RKO (cell line): ENCODE measurements at regions not wholly inside any gene's neighbourhood (a gene's known extent, or its start where the extent isn't known, plus 50 kb on each side); places are given as distances from the start of the nearest gene placed in this dataset.
"Not testable (repeated sequence)": the region's sequence is repeated elsewhere in the genome, so short reads cannot be mapped to it uniquely, and the experiment has no call there.

Experiments used
- DNase-seq: peaks from one replicate; pipeline ENCODE4 v3.0.0-alpha.2; 2016; ENCODE audit warnings: low spot score

GRCh38 chr11:49316180-49316579, 107.8 kb upstream of the FOLH1 start:
- no peak for DNase-seq

DNA sequence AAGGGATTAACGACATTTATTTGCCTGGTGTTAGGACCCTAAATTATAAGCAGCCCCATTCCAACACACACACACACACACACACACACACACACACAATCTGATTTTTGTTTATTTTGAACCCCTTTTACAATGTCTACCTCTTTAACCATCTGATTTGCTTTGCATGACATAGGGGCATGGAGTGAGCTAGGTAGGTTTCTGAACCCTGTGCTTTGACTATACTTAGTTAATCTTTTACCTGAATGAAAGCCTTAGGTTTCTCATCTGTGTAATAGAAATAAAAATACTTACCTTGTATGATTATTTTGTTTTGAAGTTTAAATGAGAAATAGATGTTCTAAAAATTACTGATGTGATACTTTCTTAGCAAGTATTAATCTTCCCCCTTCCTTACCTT, 94.7 kb upstream of the FOLH1 start:
- DNase-seq = no peak

GRCh38 chr11:49302360-49302759, 94.0 kb upstream of the FOLH1 start:
- DNase-seq = no peak

GRCh38 chr11:49298017-49298416, 89.6 kb upstream of the FOLH1 start:
- not testable (repeated sequence) for DNase-seq

GRCh38 chr11:49283911-49284310, 75.5 kb upstream of the FOLH1 start:
- DNase-seq = not testable (repeated sequence)

DNA sequence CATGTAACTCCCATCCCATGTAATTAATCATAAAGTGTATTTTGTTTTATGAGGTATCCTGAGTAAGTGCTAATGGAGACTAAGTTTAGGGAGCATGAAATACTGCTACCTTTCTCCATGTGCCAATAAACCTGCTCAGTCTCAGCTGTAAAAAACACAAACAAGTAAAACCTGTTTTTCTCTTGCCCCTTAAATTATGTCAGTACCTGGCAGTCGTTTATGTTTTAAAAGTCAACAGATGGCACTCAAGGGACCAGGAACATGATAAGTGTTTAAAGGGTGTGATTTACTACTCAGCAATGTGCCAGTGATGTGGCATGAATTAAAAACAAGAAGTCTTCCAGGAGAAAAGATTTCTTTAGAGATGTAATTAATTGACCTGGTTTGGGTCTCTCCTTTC, 74.9 kb upstream of the FOLH1 start:
- DNase-seq = not testable (repeated sequence)

- not testable (repeated sequence) for DNase-seq
Observed at GRCh38 chr11:49282125-49282524, 73.7 kb upstream of the FOLH1 start.

- DNase-seq = not testable (repeated sequence)
Observed at GRCh38 chr11:49277951-49278350, 69.5 kb upstream of the FOLH1 start.
